H9 (cell line): ENCODE measurements at regions not wholly inside any gene's neighbourhood (a gene's known extent, or its start where the extent isn't known, plus 50 kb on each side); places are given as distances from the start of the nearest gene placed in this dataset.

Experiments used
- DNase-seq: peaks from one replicate; pipeline ENCODE4 v3.0.0-alpha.2; 2017
- H2AFZ ChIP-seq: one replicate; pipeline ENCODE4 v1.6.1; 2013; ENCODE audit warnings: mild to moderate bottlenecking, low read length, control low read depth, moderate library complexity
- H2AK5ac ChIP-seq: 2 replicates; pipeline ENCODE4 v1.6.1; 2013; ENCODE audit warnings: low read length, control low read depth, mixed read lengths; ENCODE audit not compliant: insufficient read length
- H2BK120ac ChIP-seq: one replicate; pipeline ENCODE4 v1.6.1; 2013; ENCODE audit warnings: low read depth, mild to moderate bottlenecking, low read length, control low read depth, inconsistent platforms; ENCODE audit not compliant: poor library complexity, severe bottlenecking
- H2BK12ac ChIP-seq: 2 replicates; pipeline ENCODE4 v1.6.1; 2013; ENCODE audit warnings: low read length, control low read depth, mixed read lengths, low read depth; ENCODE audit not compliant: insufficient read length
- H2BK15ac ChIP-seq: 2 replicates; pipeline ENCODE4 v1.6.1; 2013; ENCODE audit warnings: low read depth, low read length, control low read depth
- H2BK20ac ChIP-seq: one replicate; pipeline ENCODE4 v1.6.1; 2013; ENCODE audit warnings: low read depth, mild to moderate bottlenecking, low read length, control low read depth, inconsistent platforms; ENCODE audit not compliant: poor library complexity, severe bottlenecking
- H2BK5ac ChIP-seq: 2 replicates; pipeline ENCODE4 v1.6.1; 2013; ENCODE audit warnings: low read length, control low read depth, mixed read lengths; ENCODE audit not compliant: insufficient read length
- H3K14ac ChIP-seq: 2 replicates; pipeline ENCODE4 v1.6.1; 2013; ENCODE audit warnings: low read length, control low read depth; ENCODE audit not compliant: insufficient read depth
- H3K18ac ChIP-seq: 2 replicates; pipeline ENCODE4 v1.6.1; 2013; ENCODE audit warnings: low read depth, mild to moderate bottlenecking, mixed read lengths, low read length, control low read depth; ENCODE audit not compliant: insufficient read length
- H3K23ac ChIP-seq: 2 replicates; pipeline ENCODE4 v1.6.1; 2013; ENCODE audit warnings: low read length, control low read depth, mixed read lengths, low read depth; ENCODE audit not compliant: insufficient read length
- H3K23me2 ChIP-seq: 2 replicates; pipeline ENCODE4 v1.6.1; 2013; ENCODE audit warnings: low read depth, mild to moderate bottlenecking, mixed read lengths, low read length, control low read depth; ENCODE audit not compliant: insufficient read length, poor library complexity, severe bottlenecking
- H3K27ac ChIP-seq: 2 replicates; pipeline ENCODE4 v1.5.1; 2013; ENCODE audit warnings: low read length, control low read depth, mixed read lengths, low read depth; ENCODE audit not compliant: insufficient read length
- H3K27me3 ChIP-seq: 2 replicates; pipeline ENCODE4 v1.6.1; 2013; ENCODE audit warnings: low read length, control low read depth, inconsistent platforms; ENCODE audit not compliant: insufficient read depth
- H3K4ac ChIP-seq: 2 replicates; pipeline ENCODE4 v1.6.1; 2013; ENCODE audit warnings: low read depth, mild to moderate bottlenecking, control low read depth, inconsistent platforms, low read length, moderate library complexity
- H3K4me1 ChIP-seq: 2 replicates; pipeline ENCODE4 v1.6.1; 2013; ENCODE audit warnings: low read length, control low read depth, inconsistent platforms; ENCODE audit not compliant: insufficient read depth
- H3K4me2 ChIP-seq: 2 replicates; pipeline ENCODE4 v1.6.1; 2013; ENCODE audit warnings: low read length, control low read depth, mixed read lengths; ENCODE audit not compliant: insufficient read length, insufficient read depth
- H3K56ac ChIP-seq: 2 replicates; pipeline ENCODE4 v1.6.1; 2013; ENCODE audit warnings: low read depth, mild to moderate bottlenecking, mixed read lengths, low read length, control low read depth; ENCODE audit not compliant: insufficient read length
- H3K79me1 ChIP-seq: 2 replicates; pipeline ENCODE4 v1.6.1; 2013; ENCODE audit warnings: low read depth, mild to moderate bottlenecking, moderate library complexity, low read length, control low read depth, inconsistent platforms; ENCODE audit not compliant: insufficient read depth, poor library complexity, severe bottlenecking
- H3K79me2 ChIP-seq: 2 replicates; pipeline ENCODE4 v1.6.1; 2013; ENCODE audit warnings: low read length, control low read depth, inconsistent platforms; ENCODE audit not compliant: insufficient read depth
- H3K9ac ChIP-seq: 2 replicates; pipeline ENCODE4 v1.6.1; 2013; ENCODE audit warnings: low read length, control low read depth, mixed read lengths; ENCODE audit not compliant: insufficient read length; ENCODE audit errors: extremely low read depth
- H3K9me3 ChIP-seq: one replicate; pipeline ENCODE4 v1.6.1; 2013; ENCODE audit warnings: low read depth, low read length, inconsistent platforms; ENCODE audit not compliant: control insufficient read depth
- H3T11ph ChIP-seq: one replicate; pipeline ENCODE4 v1.6.1; 2013; ENCODE audit warnings: mild to moderate bottlenecking, low read length, control low read depth, inconsistent platforms
- H4K20me1 ChIP-seq: one replicate; pipeline ENCODE4 v1.6.1; 2013; ENCODE audit not compliant: control insufficient read depth, insufficient read length, insufficient read depth
- H4K5ac ChIP-seq: 2 replicates; pipeline ENCODE4 v1.6.1; 2013; ENCODE audit warnings: low read depth, mild to moderate bottlenecking, mixed read lengths, low read length, control low read depth; ENCODE audit not compliant: insufficient read length
- H4K8ac ChIP-seq: replicated peaks from 2 replicates; pipeline ENCODE4 v1.6.1; 2013; ENCODE audit warnings: low read length, control low read depth, mixed read lengths, low read depth; ENCODE audit not compliant: insufficient read length
- H4K91ac ChIP-seq: 2 replicates; pipeline ENCODE4 v1.6.1; 2013; ENCODE audit warnings: low read depth, mild to moderate bottlenecking, moderate library complexity, mixed read lengths, low read length, control low read depth; ENCODE audit not compliant: insufficient read length
- H3K27ac Mint-ChIP-seq, 3 experiments: 2 replicates in 2 of 3; 3 replicates in 1 of 3; pipeline ENCODE4 v1.8.0; 2020 to 2021; ENCODE audit warnings: mixed read lengths in 3 of 3, mild to moderate bottlenecking in 1 of 3, moderate library complexity in 1 of 3
- H3K27me3 Mint-ChIP-seq: 2 replicates; pipeline ENCODE4 v1.8.0; 2021; ENCODE audit warnings: low read depth, mild to moderate bottlenecking, moderate library complexity, mixed read lengths
- H3K36me3 Mint-ChIP-seq, 3 experiments: 2 replicates in 2 of 3; 3 replicates in 1 of 3; pipeline ENCODE4 v1.8.0; 2020 to 2021; ENCODE audit warnings: low read depth in 3 of 3, mixed read lengths in 3 of 3; ENCODE audit not compliant: insufficient read depth in 1 of 3
- H3K4me1 Mint-ChIP-seq, 2 experiments: 2 replicates each; pipeline ENCODE4 v1.8.0; 2020; ENCODE audit warnings: mixed read lengths in 2 of 2
- H3K4me3 Mint-ChIP-seq, 2 experiments: 2 replicates in 1 of 2; 3 replicates in 1 of 2; pipeline ENCODE4 v1.8.0; 2020 to 2021; ENCODE audit warnings: mild to moderate bottlenecking in 2 of 2, mixed read lengths in 2 of 2, moderate library complexity in 1 of 2
- H3K9me3 Mint-ChIP-seq, 2 experiments: 2 replicates in 1 of 2; 3 replicates in 1 of 2; pipeline ENCODE4 v1.8.0; 2020; ENCODE audit warnings: mild to moderate bottlenecking in 2 of 2, mixed read lengths in 2 of 2, moderate library complexity in 1 of 2
- CTCF ChIP-seq: fragments of 200-600 bp; sonication (generic); conservative IDR thresholded peaks from 3 replicates; pipeline ENCODE4 v1.8.0; 2021; ENCODE audit warnings: antibody characterized with exemption, mild to moderate bottlenecking
- WGBS: extraction: QIAGEN DNeasy Blood & Tissue Kit; methylation state at CpG from one replicate; pipeline ENCODE4 v1.1.7; 2013; ENCODE audit warnings: missing lambda C conversion rate, low lambda C conversion rate, mixed read lengths; ENCODE audit not compliant: insufficient read length; ENCODE audit errors: extremely low coverage; 5-methylcytosine and 5-hydroxymethylcytosine counted together

- Histone ChIP-seq H3K79me1 (no peaks in the 10 kb centered on the region), H3K9ac (no peak overlapping the region), H4K91ac (no peak overlapping the region), H2AK5ac (no peak overlapping the region), H3K14ac (no peak overlapping the region), H3K27ac (no peak overlapping the region), H4K5ac (no peak overlapping the region), H2BK5ac (no peak overlapping the region), H3K4ac (no peak overlapping the region), H4K8ac (no peak overlapping the region), H2BK120ac (no peak overlapping the region), H2AFZ (no peak overlapping the region), H3K4me2 (no peak overlapping the region), H3K27me3 (no peaks in the 10 kb centered on the region), H3K23ac (no peak overlapping the region), H3K23me2 (no peaks in the 10 kb centered on the region), H3T11ph (no peak overlapping the region), H2BK12ac (no peak overlapping the region), H3K4me1 (no peaks in the 10 kb centered on the region), H3K18ac (no peak overlapping the region), H3K9me3 (no peaks in the 10 kb centered on the region), H3K79me2 (no peaks in the 10 kb centered on the region), H2BK20ac (no peak overlapping the region), H4K20me1 (no peaks in the 10 kb centered on the region), H3K56ac (no peak overlapping the region), H2BK15ac (no peak overlapping the region)
- Mint-ChIP-seq H3K9me3 (no peaks in the 10 kb centered on the region), H3K4me3 (no peak overlapping the region), H3K4me1 (peaks cover 7 to 11% of the 10 kb centered on the region in 2 experiments), H3K36me3 (no peaks in the 10 kb centered on the region), H3K27ac (no peak overlapping the region), H3K27me3 (peaks cover 2% of the 10 kb centered on the region)
- no peak for TF ChIP-seq CTCF
- DNase-seq, result no peak
- 100% methylated on average over 1 of the region's 2 CpGs for WGBS
Observed at GRCh38 chr7:27420702-27421101, 178.1 kb downstream of the EVX1 start.
